NCI-H82 treated with DMSO at 0.1 percent for 48 hours (cell line): ENCODE measurements at regions not wholly inside any gene's neighbourhood (a gene's known extent, or its start where the extent isn't known, plus 50 kb on each side); places are given as distances from the start of the nearest gene placed in this dataset.

Experiments used
- DNase-seq: peaks from one replicate; lab custom pipeline; 2025; ENCODE audit not compliant: unreplicated experiment; lab: John Stamatoyannopoulos, UW

GRCh38 chr7:45343746-45344145, 186.2 kb downstream of the RAMP3 start:
- DNase-seq = no peak

DNA sequence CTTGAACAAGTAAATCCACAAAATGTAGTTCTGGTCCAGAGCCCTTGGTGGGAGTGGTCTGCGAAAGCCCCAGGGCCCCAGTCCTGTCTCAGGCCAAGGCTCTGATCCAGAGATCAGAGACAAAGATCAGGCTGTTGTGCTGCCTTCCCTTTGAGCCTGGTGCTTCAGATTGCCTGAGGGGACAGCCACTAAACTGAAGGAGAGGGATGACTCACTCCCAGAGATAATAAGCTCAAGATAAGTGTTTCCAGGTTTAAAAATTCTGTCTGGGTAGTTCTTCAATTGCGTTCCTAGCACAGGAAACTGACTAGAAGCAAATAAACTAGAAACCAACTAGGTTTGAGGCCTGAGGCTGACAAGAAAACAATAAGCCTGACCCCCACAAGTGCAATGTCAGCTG, 190.2 kb downstream of the RAMP3 start:
- DNase-seq = no peak

DNA sequence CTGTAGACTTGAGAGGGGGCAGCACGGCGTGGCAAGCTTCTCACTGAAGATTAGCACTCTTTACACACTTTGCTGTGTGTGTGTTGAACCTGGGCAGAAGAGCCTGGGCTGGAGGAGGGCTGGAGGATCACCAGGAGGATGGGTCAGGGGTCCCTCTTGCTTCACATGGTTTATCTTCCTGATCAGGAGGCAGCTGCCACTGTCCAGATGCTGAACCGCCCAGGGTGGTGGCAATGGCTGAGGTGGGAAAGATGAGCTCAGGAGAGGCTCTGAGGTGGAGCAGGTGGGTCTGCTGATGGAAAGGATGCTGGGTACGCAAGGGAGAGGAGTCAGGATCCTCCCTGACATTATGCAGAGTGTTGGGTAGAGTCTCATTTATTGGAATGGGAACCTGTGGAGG, 191.5 kb downstream of the RAMP3 start:
- no peak for DNase-seq

DNA sequence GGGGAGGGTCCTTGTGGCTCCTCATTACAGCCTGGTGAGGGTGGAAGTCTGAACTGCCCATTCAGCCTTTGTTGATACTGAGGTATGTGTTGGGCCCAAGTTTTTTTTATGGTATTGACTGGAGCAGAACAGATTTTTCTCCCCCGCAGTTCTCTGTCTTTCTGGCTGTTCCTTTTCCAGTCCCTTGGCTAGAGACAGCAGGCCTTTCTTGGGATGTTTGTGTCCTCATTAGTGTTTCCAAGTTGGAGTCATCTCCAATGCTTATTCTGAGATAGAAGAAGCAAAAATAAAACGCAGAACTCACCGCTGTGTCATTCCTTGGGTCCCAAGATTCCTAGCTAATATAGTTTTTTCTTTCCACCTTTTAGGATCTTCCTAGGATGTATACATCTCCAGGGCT, 193.3 kb downstream of the RAMP3 start:
- no peak for DNase-seq

- no peak for DNase-seq
These were observed 200.7 kb downstream of the RAMP3 start for GRCh38 chr7:45358287-45358686.

- DNase-seq = no peak
These were observed 201.7 kb downstream of the RAMP3 start for GRCh38 chr7:45359250-45359649.

DNA sequence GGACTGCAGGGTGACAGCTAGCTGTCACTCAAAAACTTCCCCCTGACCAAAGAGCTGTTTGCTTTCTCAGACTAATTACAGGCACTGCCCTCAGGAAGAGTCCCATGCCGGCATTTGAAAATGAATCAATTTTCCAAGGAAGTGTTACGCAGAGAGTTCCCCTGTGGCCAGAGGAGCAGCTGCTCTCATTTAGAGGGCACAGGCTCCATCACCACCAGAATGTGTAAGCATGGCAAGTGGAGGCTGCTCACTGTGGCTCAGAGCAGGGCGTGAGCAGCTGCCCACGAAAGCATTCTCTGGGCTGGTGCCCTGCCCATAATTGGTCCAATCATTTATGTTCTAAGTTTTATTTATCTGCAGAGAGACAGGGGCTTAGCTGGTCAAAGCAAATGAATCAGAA, 202.2 kb downstream of the RAMP3 start:
- DNase-seq = no peak

DNA sequence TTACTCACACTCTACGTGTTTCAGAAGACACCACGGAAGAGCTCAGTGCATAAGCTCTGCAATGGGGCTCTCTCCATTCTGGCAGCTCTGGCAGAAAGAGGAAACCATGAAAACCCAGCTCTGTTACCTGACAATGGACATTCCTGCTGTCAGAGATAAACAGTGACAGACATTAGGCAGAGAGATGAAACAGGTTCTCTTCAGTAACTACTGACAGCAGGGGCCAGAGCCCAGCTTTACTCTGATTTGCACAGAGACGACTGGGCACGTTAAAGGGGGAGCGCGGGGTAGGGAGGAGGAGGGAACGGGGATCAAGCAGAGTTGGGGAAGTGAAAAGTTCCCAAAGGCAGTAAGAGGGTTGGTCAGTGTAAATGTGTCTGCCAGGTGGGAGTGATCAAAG, 206.1 kb downstream of the RAMP3 start:
- DNase-seq = no peak

DNA sequence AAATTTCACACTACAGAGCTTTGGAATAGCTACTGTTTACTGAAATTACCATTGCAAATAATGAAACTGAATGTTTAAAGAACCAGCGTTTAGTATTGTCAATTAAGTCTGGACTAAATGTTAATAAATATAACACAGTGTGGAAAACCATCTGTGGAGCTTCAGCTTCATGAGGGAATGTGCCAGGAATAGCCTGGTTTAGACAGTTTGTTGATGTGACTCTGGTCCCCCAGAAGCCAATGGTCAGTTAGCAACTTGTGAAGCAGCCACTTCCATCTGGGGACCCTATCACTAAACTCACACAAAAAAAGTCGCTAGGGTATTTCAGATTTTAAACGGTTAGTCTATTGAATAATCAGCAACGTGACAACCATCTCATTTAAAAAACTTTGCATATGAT, 207.8 kb downstream of the RAMP3 start:
- no peak for DNase-seq

DNA sequence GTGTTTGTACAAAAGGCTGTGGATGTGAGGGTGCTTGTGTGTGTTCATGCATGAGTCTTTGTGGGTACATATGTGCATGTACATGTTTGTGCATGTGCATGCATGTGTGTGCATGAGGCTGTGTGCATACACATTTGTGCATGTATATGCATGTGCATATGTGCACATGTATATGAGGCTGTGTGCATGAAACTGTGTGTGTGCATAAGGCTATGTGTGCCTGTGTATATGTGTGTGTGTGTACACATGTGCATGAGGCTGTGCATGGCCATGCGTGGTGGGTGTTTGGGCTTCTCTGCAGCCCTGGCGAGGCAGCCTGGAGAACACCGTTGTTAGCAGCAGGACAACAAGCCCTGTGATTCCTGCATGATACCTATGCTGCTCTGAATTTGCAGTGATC, 207.7 kb upstream of the ADCY1 start:
- DNase-seq = no peak

GRCh38 chr7:45367026-45367425, 207.1 kb upstream of the ADCY1 start:
- DNase-seq = no peak

GRCh38 chr7:45368129-45368807, 205.9 kb upstream of the ADCY1 start:
- no peak for DNase-seq

DNA sequence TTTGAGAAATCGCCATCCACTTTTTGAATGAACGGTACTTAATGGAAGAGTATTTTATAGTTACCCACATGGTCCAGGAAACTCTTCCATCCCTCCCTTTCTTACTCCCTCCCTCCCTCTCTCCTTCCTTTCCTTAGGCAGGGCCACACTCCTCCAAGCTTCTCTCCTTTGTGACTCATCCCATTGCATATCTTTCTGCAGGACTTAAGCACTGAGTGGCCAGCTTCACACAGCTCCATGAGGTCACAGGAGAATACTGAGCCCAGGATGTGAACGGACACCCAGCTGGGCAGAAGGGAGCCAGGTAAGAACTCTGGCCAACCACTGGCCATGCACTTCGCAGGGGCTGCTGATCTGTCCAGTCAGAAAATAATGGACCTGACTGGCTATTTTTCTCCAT, 189.7 kb upstream of the ADCY1 start:
- no peak for DNase-seq

DNA sequence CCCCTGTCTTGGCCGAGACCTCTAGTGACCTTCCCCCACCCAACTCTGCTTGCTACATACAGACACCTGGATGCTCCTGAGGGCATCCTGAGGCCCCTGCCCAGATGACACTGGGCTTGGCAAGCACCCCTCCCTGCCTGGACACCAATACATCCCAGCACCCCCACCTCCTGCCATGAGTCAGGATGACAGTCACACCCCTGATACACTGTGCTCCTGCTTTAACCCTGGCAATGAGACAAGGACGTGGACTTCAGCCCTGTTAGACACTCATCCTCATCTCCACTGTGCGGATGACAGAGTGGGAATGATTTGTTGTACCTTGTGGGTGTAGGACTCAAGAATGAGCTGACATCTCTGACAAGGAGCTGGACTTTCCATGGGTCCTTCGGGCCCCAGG, 186.3 kb upstream of the ADCY1 start:
- DNase-seq = no peak

DNA sequence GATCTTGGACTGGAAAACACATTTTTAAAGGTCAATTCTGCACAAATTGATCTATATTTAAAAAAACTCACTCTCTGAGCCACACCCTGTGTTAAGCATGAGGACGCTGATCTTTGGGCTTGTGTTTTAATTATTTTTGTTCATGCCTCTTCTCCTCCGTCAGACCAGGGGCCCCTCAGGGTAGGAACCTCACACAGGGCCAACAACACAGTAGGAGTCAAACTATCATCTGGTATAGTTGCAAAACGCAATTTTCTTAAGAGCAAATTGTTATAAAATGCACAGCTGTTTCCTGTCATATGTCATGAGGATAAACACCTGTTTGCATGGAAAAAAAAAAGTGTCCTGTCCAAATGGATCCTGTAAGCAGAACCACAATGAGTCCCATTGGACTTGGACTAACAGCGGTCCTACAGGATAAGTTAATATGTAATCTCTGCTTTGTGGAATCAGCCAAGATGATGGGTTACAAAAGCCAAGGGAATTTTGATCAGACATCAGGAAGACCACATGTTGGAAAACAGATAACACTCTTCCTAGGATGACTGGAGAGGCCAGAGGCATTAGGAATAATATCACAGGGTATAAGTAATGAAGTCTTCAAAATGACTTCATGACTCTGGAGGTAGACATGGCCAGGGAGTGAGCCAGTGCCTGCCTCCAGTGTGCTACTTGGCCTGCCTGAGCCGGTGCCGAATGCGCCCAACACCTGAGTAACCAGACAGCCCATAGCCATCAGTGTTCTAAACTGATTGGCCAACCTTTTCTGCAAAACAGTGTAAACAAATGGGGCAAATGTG, 184.9 kb upstream of the ADCY1 start:
- DNase-seq = no peak

- no peak for DNase-seq
These were observed 184.0 kb upstream of the ADCY1 start for GRCh38 chr7:45390180-45390579.

DNA sequence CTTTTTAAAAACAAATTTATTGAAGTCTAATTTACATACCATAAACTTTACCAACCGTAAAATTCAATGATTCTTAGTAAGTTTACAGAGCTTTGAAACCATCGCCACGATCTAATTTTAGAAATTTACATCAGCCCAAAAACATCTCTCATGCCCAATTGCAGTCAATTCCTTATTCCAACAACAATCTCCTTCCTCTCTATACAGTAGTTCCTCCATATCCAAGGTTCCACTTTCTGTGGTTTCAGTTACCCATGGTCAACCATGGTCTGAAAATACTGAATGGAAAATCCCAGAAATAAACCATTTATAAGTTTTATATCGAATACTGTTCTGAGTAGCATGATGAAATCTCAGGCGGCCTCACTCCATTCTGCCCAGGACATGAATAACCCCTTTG, 183.4 kb upstream of the ADCY1 start:
- DNase-seq = no peak

DNA sequence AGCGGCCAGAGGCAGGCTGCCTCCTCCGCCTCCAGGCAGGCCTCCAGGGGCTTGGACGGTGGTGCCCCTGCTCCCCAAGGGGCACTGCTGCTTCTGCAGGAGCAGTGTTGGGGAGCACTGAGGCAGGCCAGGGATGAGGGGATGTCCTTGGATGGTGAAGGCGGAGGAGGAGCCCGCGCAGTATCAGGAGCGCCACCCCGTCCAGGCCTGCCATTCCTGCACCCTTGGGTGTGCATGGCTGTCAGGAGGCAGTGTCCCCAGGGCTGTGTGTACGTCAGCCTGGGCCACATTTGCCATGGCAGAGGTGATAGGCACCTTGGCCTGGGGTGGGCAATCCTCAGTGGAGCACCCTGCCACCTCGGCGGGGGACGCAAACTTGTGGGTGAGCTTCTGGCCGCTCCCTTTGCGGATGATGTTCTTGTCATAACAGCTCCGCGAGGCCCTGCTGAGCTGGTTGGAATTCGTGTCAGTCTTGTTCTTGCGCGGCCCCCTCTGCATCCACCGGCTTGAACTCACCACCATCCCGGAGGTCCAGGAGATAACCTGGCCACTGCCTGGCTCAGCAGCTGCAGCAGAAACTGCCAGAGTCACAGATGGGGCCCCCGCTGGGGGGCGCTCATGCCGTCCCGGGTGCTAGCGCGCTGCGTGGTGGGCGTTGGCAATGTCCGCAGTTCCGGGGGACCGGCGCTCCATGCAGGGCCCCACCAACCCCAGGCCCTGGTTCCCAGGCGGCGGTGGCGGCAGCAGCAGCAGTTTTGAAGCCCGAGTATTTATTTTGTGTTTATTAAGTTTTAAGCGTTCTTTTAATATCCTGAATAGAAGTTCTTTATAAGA, 182.3 kb upstream of the ADCY1 start:
- no peak for DNase-seq

- no peak for DNase-seq
These were observed 180.0 kb upstream of the ADCY1 start for GRCh38 chr7:45394117-45394708.

GRCh38 chr7:45399069-45399468, 175.1 kb upstream of the ADCY1 start:
- DNase-seq = no peak

DNA sequence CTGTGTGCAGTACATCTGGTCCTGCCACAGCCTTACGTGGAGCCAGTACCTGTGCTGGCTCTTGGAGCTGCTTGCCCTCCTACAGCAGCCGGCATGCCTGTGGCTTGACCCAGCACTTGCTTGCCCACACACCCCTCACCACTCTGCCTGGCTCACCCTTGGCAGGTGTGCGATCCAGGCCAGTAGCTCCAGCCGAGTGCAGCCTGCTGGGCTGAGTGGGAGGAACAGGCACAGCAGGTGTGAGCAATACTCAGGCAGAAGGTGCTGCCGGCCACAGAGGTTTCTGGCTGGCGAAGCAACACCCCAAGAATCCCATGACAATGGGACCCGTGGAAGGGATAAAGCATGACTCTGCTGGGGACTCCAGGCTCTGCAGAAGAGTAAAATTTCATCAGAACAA, 173.5 kb upstream of the ADCY1 start:
- no peak for DNase-seq

DNA sequence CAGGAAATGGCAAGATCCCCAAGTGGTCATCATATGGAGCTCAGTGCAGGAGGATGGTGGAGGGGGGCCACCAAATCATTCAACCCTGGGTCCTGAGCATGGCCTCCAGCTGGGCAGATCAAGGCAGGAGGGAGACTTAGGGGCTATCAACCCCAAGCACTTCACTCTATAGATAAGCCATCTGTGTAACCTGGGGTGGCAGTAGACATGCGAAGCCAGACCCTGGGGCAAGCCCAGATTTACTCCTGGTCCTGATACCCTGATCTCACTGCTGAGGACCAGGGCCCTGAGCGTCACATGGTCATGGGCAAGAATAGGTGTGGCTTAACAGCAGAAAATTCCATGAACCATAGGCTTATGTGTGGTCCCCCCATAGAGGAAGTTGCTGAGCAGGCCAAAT, 173.0 kb upstream of the ADCY1 start:
- DNase-seq = no peak
